Activated naive CD4-positive, alpha-beta T cell treated with anti-CD3 and anti-CD28 coated beads for 36 hours (primary cell): ENCODE measurements at regions not wholly inside any gene's neighbourhood (a gene's known extent, or its start where the extent isn't known, plus 50 kb on each side); places are given as distances from the start of the nearest gene placed in this dataset.

Source experiments
- CTCF ChIA-PET: fragments of 350-600 bp; sonication (Branson Sonifier 250); formaldehyde crosslinking; loops from one replicate; lab custom pipeline; 2021; ENCODE audit warnings: antibody characterized with exemption; lab: Charles Lee
- DNase-seq: peaks from one replicate; pipeline ENCODE4 v3.0.0-alpha.2; 2020
- H3K27ac Mint-ChIP-seq: one replicate; pipeline ENCODE4 v1.8.0; 2021; ENCODE audit warnings: mild to moderate bottlenecking, mixed read lengths
- H3K27me3 Mint-ChIP-seq: one replicate; pipeline ENCODE4 v1.8.0; 2021; ENCODE audit warnings: low read depth, mixed read lengths
- H3K36me3 Mint-ChIP-seq: one replicate; pipeline ENCODE4 v1.8.0; 2021; ENCODE audit warnings: low read depth, mixed read lengths
- H3K4me1 Mint-ChIP-seq: one replicate; pipeline ENCODE4 v1.8.0; 2021; ENCODE audit warnings: low read depth, mixed read lengths
- H3K4me3 Mint-ChIP-seq: one replicate; pipeline ENCODE4 v1.8.0; 2021; ENCODE audit warnings: mild to moderate bottlenecking, moderate library complexity, mixed read lengths
- H3K9me3 Mint-ChIP-seq: one replicate; pipeline ENCODE4 v1.8.0; 2021; ENCODE audit warnings: mixed read lengths
- intact Hi-C: fragments of 100-400 bp; cut with micrococcal nuclease; formaldehyde crosslinking; loops from one replicate; pipeline ENCODE4 v1.15.1; 2023

GRCh38 chr7:41065663-41066062, 637.2 kb downstream of the INHBA start:
- no peaks in the 10 kb centered on the region for H3K27me3 Mint-ChIP-seq
- no peaks in the 10 kb centered on the region for H3K9me3 Mint-ChIP-seq
- DNase-seq = no peak
- no peak overlapping the region for H3K4me3 Mint-ChIP-seq
- CTCF ChIA-PET = no interaction called here
- intact Hi-C loops = no loop called here
- H3K27ac Mint-ChIP-seq = no peak overlapping the region
- H3K4me1 Mint-ChIP-seq = no peaks in the 10 kb centered on the region
- no peaks in the 10 kb centered on the region for H3K36me3 Mint-ChIP-seq

DNA sequence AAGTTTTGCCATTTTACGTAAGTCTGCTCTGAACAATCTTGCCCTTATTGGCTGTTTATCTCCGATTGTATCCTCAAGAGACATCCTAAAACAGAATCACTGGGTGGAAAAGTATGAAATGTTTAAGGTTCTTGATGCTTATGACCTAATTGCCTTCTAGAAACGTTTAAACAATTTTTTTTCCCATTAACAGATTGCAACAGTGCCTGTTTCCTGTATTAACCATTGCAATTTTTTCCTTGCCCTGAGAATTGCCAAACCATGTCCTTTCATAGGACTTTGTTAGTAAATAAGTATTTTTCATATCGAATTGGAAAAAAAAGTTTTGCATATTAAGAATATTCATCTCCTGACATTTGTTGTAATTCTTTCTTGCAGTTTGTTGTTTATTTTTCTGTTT, 639.8 kb downstream of the INHBA start:
- Mint-ChIP-seq H3K27ac (no peak overlapping the region), H3K4me3 (no peak overlapping the region), H3K4me1 (no peaks in the 10 kb centered on the region), H3K36me3 (no peaks in the 10 kb centered on the region), H3K27me3 (no peaks in the 10 kb centered on the region), H3K9me3 (peaks cover 1% of the 10 kb centered on the region)
- DNase-seq = no peak
- intact Hi-C loops = no loop called here
- CTCF ChIA-PET = no interaction called here

DNA sequence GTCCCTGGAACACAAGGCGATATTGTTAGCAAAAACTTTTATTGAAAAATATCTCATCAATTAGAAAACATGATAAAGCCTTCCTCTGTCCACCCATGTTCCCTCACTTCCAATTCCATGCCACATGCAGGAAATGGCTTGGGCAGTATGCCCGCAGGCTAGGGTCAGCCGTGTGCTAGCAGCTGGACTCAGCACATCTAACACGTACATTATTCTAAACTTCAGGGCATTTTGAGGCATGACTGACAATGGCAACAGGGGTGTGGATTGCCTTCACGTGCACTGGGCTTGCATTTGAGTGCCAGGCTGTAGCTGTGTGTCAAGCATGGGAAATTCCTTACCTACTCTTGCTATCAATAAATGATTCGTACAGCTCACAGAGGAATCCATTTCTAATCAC, 642.1 kb downstream of the INHBA start:
- CTCF ChIA-PET = no interaction called here
- Mint-ChIP-seq H3K4me1 (no peaks in the 10 kb centered on the region), H3K27me3 (no peaks in the 10 kb centered on the region)

GRCh38 chr7:41059796-41060195, 643.1 kb downstream of the INHBA start:
- Mint-ChIP-seq H3K36me3 (no peaks in the 10 kb centered on the region), H3K27ac (no peak overlapping the region), H3K4me1 (no peaks in the 10 kb centered on the region), H3K4me3 (no peak overlapping the region), H3K9me3 (peaks cover 8% of the 10 kb centered on the region), H3K27me3 (no peaks in the 10 kb centered on the region)
- intact Hi-C loops = no loop called here
- no peak for DNase-seq
- CTCF ChIA-PET = no interaction called here

More for the DNA sequence above, 642.1 kb downstream of the INHBA start:
- Mint-ChIP-seq H3K36me3 (no peaks in the 10 kb centered on the region), H3K9me3 (peaks cover 8% of the 10 kb centered on the region), H3K4me3 (no peak overlapping the region), H3K27ac (no peak overlapping the region)
- no peak for DNase-seq
- intact Hi-C loops = no loop called here

GRCh38 chr7:41058986-41059741, 643.7 kb downstream of the INHBA start:
- Mint-ChIP-seq H3K4me3 (no peak overlapping the region), H3K4me1 (no peaks in the 10 kb centered on the region), H3K27ac (no peak overlapping the region), H3K9me3 (peaks cover 8% of the 10 kb centered on the region), H3K36me3 (no peaks in the 10 kb centered on the region), H3K27me3 (no peaks in the 10 kb centered on the region)
- intact Hi-C loops = no loop called here
- no peak for DNase-seq
- CTCF ChIA-PET = no interaction called here

- no peak for DNase-seq
- Mint-ChIP-seq H3K4me1 (no peaks in the 10 kb centered on the region), H3K27me3 (no peaks in the 10 kb centered on the region), H3K9me3 (peaks cover 8% of the 10 kb centered on the region), H3K27ac (no peak overlapping the region), H3K4me3 (no peak overlapping the region), H3K36me3 (no peaks in the 10 kb centered on the region)
- CTCF ChIA-PET = interaction anchor here (0.5 kb wide), 1 partner anchor 28 kb away, joined by 3 read pairs; no protein-coding TSS in a partner anchor
- intact Hi-C loops = no loop called here
Observed at GRCh38 chr7:41054960-41055661, 647.8 kb downstream of the INHBA start.

GRCh38 chr7:41053820-41054219, 649.1 kb downstream of the INHBA start:
- no peaks in the 10 kb centered on the region for H3K4me1 Mint-ChIP-seq
- H3K27ac Mint-ChIP-seq = no peak overlapping the region
- peaks cover 8% of the 10 kb centered on the region for H3K9me3 Mint-ChIP-seq
- no peak overlapping the region for H3K4me3 Mint-ChIP-seq
- DNase-seq = no peak
- CTCF ChIA-PET = no interaction called here
- intact Hi-C loops = no loop called here
- no peaks in the 10 kb centered on the region for H3K27me3 Mint-ChIP-seq
- H3K36me3 Mint-ChIP-seq = no peaks in the 10 kb centered on the region

- no peak overlapping the region for H3K4me3 Mint-ChIP-seq
- DNase-seq = no peak
- no peak overlapping the region for H3K27ac Mint-ChIP-seq
- CTCF ChIA-PET = no interaction called here
- intact Hi-C loops = no loop called here
- no peaks in the 10 kb centered on the region for H3K4me1 Mint-ChIP-seq
- no peaks in the 10 kb centered on the region for H3K36me3 Mint-ChIP-seq
- H3K27me3 Mint-ChIP-seq = no peaks in the 10 kb centered on the region
- peaks cover 4% of the 10 kb centered on the region for H3K9me3 Mint-ChIP-seq
Observed at GRCh38 chr7:41052736-41053135, 650.2 kb downstream of the INHBA start.

GRCh38 chr7:41052201-41052600, 650.7 kb downstream of the INHBA start:
- no peaks in the 10 kb centered on the region for H3K27me3 Mint-ChIP-seq
- H3K9me3 Mint-ChIP-seq = peaks cover 4% of the 10 kb centered on the region
- H3K27ac Mint-ChIP-seq = no peak overlapping the region
- H3K36me3 Mint-ChIP-seq = no peaks in the 10 kb centered on the region
- H3K4me1 Mint-ChIP-seq = no peaks in the 10 kb centered on the region
- H3K4me3 Mint-ChIP-seq = no peak overlapping the region
- CTCF ChIA-PET = no interaction called here
- intact Hi-C loops = no loop called here
- no peak for DNase-seq

- no peak overlapping the region for H3K4me3 Mint-ChIP-seq
- H3K36me3 Mint-ChIP-seq = no peaks in the 10 kb centered on the region
- intact Hi-C loops = no loop called here
- no peak overlapping the region for H3K27ac Mint-ChIP-seq
- peaks cover 1% of the 10 kb centered on the region for H3K9me3 Mint-ChIP-seq
- no peaks in the 10 kb centered on the region for H3K27me3 Mint-ChIP-seq
- DNase-seq = no peak
- no peaks in the 10 kb centered on the region for H3K4me1 Mint-ChIP-seq
- CTCF ChIA-PET = no interaction called here
Observed at GRCh38 chr7:41051535-41051934, 651.4 kb downstream of the INHBA start.

DNA sequence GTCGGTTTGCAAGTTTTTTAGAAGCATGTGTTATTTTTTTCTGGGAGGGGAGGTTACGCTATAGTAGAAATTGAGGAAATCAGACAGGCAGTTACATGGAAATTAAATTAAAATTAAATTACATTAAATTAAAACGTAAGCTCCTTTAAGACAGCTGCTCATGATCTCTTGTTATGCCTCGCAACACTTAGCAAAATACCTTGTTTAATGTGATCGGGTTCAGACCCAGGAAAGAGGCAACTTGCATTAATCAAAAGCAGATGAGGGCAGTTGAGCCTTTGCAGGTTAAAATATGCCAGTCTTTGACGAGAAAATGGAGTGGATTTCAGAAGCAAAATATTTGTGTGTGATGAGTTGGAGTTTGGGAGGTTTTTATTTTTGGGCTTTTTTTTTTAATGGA, 651.8 kb downstream of the INHBA start:
- DNase-seq = no peak
- CTCF ChIA-PET = no interaction called here
- Mint-ChIP-seq H3K4me1 (no peaks in the 10 kb centered on the region), H3K27me3 (no peaks in the 10 kb centered on the region), H3K27ac (no peak overlapping the region), H3K4me3 (no peak overlapping the region), H3K9me3 (no peaks in the 10 kb centered on the region), H3K36me3 (no peaks in the 10 kb centered on the region)
- intact Hi-C loops = no loop called here

DNA sequence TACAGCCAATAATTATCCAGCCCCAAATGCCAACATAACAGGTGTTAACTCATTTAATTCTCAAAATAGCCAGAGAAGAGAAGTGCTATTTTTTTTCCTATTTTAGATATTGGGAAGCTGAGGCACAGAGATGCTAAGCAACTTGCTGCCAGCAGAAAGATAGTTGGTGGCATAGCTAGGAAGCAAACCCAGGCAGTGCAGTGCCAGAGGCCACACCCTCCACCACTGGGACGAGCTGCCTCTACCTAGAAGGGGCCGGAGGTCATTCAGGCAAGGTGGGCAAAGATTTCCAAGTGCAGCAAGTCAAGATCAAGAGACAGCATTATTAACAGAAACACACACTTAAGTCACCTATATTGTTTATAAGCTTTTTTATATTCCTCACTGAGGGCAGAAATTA, 654.1 kb downstream of the INHBA start:
- intact Hi-C loops = no loop called here
- Mint-ChIP-seq H3K4me3 (no peak overlapping the region), H3K27ac (no peak overlapping the region), H3K36me3 (no peaks in the 10 kb centered on the region), H3K27me3 (no peaks in the 10 kb centered on the region), H3K4me1 (no peaks in the 10 kb centered on the region), H3K9me3 (peaks cover 2% of the 10 kb centered on the region)
- CTCF ChIA-PET = interaction anchor here (0.6 kb wide), 1 partner anchor 375 kb away, joined by 3 read pairs; no protein-coding TSS in a partner anchor
- no peak for DNase-seq

GRCh38 chr7:41047789-41048191, 655.1 kb downstream of the INHBA start:
- CTCF ChIA-PET = no interaction called here
- Mint-ChIP-seq H3K36me3 (no peaks in the 10 kb centered on the region), H3K4me3 (no peak overlapping the region), H3K4me1 (no peaks in the 10 kb centered on the region), H3K27ac (no peak overlapping the region), H3K27me3 (no peaks in the 10 kb centered on the region), H3K9me3 (peaks cover 4% of the 10 kb centered on the region)
- DNase-seq = no peak
- intact Hi-C loops = no loop called here
